ENCODE measurements at regions not wholly inside any gene's neighbourhood (a gene's known extent, or its start where the extent isn't known, plus 50 kb on each side); places are given as distances from the start of the nearest gene placed in this dataset.

GRCh38 chr12:20040831-20041230 lies 327.5 kb upstream of the PDE3A start:
- TF ChIP-seq USF2 (IDR thresholded peaks at IDR 0.05; ENCODE audit: low read depth, low read length) (no peak), MAFK (IDR thresholded peaks at IDR 0.05; ENCODE audit: low read depth, low read length) (no peak), POLR2A (IDR thresholded peaks at IDR 0.05; ENCODE audit: low read depth, low read length) (no peak), RAD21 (IDR thresholded peaks at IDR 0.05; ENCODE audit: low read length) (no peak), RCOR1 (IDR thresholded peaks at IDR 0.05; ENCODE audit: insufficient replicate concordance, low read length) (no peak), RFX5 (IDR thresholded peaks at IDR 0.05; ENCODE audit: low read depth, low read length) (no peak), FOS (IDR thresholded peaks at IDR 0.05; ENCODE audit: low read depth, low read length) (no peak), ELK1 (IDR thresholded peaks at IDR 0.05; ENCODE audit: borderline replicate concordance, low read depth, low read length) (no peak), SMC3 (IDR thresholded peaks at IDR 0.05; ENCODE audit: low read depth, low read length) (no peak), CHD1 (IDR thresholded peaks at IDR 0.05; ENCODE audit: low read depth, low read length) (no peak)
- TF ChIP-seq, protein P1, sequence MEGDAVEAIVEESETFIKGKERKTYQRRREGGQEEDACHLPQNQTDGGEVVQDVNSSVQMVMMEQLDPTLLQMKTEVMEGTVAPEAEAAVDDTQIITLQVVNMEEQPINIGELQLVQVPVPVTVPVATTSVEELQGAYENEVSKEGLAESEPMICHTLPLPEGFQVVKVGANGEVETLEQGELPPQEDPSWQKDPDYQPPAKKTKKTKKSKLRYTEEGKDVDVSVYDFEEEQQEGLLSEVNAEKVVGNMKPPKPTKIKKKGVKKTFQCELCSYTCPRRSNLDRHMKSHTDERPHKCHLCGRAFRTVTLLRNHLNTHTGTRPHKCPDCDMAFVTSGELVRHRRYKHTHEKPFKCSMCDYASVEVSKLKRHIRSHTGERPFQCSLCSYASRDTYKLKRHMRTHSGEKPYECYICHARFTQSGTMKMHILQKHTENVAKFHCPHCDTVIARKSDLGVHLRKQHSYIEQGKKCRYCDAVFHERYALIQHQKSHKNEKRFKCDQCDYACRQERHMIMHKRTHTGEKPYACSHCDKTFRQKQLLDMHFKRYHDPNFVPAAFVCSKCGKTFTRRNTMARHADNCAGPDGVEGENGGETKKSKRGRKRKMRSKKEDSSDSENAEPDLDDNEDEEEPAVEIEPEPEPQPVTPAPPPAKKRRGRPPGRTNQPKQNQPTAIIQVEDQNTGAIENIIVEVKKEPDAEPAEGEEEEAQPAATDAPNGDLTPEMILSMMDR (conservative IDR thresholded peaks at IDR 0.05; ENCODE audit: low read depth, low read length): no peak
